ENCODE measurements at regions not wholly inside any gene's neighbourhood (a gene's known extent, or its start where the extent isn't known, plus 50 kb on each side); places are given as distances from the start of the nearest gene placed in this dataset.

DNA sequence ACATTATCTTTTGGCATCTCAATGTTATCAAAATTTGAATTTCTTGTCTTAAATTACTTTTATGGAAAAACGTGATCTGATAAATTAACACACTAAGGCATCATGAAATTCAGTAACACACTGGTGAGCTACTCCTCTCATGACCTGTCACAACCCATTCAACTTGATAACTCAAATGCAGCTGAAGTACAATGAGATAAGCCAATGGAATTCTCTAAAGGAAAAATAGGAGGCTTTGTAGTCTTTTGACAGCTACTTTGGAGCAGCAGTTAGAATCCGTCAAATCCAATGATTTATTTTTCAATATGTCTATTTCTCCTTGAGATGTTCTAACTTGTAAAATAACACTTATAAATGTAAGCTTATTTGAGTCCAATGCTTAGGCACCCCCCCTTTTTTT, 1029.4 kb downstream of the TRHDE start:
- TF ChIP-seq, protein P1, sequence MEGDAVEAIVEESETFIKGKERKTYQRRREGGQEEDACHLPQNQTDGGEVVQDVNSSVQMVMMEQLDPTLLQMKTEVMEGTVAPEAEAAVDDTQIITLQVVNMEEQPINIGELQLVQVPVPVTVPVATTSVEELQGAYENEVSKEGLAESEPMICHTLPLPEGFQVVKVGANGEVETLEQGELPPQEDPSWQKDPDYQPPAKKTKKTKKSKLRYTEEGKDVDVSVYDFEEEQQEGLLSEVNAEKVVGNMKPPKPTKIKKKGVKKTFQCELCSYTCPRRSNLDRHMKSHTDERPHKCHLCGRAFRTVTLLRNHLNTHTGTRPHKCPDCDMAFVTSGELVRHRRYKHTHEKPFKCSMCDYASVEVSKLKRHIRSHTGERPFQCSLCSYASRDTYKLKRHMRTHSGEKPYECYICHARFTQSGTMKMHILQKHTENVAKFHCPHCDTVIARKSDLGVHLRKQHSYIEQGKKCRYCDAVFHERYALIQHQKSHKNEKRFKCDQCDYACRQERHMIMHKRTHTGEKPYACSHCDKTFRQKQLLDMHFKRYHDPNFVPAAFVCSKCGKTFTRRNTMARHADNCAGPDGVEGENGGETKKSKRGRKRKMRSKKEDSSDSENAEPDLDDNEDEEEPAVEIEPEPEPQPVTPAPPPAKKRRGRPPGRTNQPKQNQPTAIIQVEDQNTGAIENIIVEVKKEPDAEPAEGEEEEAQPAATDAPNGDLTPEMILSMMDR (IDR thresholded peaks at IDR 0.05): no peak
- TF ChIP-seq POLR2AphosphoS5 (IDR thresholded peaks at IDR 0.05) (no peak), EP300 (IDR thresholded peaks at IDR 0.05) (no peak), POLR2A (IDR thresholded peaks at IDR 0.05) (no peak)

Data from suprapubic skin (tissue), 4 donors.